ENCODE measurements at regions not wholly inside any gene's neighbourhood (a gene's known extent, or its start where the extent isn't known, plus 50 kb on each side); places are given as distances from the start of the nearest gene placed in this dataset.

GRCh38 chr17:54834086-54834485, 66.6 kb upstream of the TOM1L1 start:
- TF ChIP-seq, protein P1, sequence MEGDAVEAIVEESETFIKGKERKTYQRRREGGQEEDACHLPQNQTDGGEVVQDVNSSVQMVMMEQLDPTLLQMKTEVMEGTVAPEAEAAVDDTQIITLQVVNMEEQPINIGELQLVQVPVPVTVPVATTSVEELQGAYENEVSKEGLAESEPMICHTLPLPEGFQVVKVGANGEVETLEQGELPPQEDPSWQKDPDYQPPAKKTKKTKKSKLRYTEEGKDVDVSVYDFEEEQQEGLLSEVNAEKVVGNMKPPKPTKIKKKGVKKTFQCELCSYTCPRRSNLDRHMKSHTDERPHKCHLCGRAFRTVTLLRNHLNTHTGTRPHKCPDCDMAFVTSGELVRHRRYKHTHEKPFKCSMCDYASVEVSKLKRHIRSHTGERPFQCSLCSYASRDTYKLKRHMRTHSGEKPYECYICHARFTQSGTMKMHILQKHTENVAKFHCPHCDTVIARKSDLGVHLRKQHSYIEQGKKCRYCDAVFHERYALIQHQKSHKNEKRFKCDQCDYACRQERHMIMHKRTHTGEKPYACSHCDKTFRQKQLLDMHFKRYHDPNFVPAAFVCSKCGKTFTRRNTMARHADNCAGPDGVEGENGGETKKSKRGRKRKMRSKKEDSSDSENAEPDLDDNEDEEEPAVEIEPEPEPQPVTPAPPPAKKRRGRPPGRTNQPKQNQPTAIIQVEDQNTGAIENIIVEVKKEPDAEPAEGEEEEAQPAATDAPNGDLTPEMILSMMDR (IDR thresholded peaks at IDR 0.05) = no peak
- TF ChIP-seq POLR2A (IDR thresholded peaks at IDR 0.05) (no peak), POLR2AphosphoS5 (IDR thresholded peaks at IDR 0.05) (no peak)
- intact Hi-C loops (cut with DNase I; ENCODE audit: low total_unique reads) = no loop called here
- no peak overlapping the region for H3K4me3 ChIP-seq
- H3K4me1 ChIP-seq = no peaks in the 10 kb centered on the region
- H3K9me3 ChIP-seq = peaks cover 5 to 10% of the 10 kb centered on the region in 2 donors
- no peaks in the 10 kb centered on the region for H3K36me3 ChIP-seq
- no peaks in the 10 kb centered on the region for H3K27me3 ChIP-seq
- H3K27ac ChIP-seq = no peak overlapping the region
- no peak for DNase-seq (ENCODE audit: low spot score in 2 of 2)

DNA sequence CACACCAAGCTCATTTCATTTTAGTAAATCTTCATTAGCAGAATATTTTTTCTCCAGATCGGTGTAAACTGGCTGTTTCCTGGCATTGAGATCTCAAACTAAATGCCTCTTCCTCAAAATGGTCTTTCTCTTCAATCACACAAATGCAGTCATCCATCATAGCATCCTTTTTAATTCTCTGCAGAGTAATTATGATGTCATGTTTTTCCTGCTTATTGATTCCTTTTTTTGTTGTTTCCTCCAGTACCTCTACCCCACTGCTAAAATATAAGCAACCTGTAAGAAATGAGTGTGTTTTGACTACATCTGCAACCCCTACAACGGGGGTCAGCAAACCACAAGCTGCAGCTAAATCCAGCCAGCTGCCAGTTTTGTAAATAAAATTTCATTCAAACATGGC, 65.6 kb upstream of the TOM1L1 start:
- no peak for DNase-seq (ENCODE audit: low spot score in 2 of 2)
- intact Hi-C loops (cut with DNase I; ENCODE audit: low total_unique reads) = no loop called here

DNA sequence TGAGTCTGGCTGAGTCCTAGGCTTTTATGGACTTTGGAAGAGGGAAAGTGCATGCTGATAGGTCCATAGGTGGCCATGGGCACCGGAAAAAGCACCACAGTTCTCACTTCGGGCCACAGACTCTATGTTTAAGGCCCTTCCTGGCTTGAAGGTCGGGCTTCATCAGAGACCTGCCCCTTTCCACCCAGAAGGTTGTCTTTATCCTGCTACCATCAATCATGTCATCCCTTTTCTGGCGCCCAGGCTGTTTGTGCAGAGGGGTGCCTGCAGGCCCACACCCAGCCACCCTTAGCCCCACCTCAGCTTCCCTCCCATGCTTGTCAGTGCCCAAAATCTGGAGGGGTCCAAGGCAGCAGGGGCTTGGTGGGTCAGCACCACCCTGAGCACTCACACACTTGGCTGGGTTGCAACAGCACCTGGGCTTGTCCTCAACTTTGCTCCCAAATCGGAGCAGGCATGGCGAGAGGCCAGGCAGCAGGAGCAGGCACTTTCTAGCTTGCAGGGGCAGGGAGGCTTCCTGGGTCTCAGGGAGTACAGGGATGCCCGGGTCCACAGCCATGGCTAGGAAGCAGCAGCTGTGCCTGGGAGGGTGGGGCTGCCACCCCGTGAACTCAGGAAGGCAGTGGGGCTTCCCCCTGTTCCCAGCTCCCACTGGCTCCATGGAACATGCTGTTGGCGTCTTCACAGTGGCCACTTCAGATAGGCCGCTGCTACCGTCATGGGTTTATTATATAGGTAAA, 63.8 kb upstream of the TOM1L1 start:
- no peak for DNase-seq (ENCODE audit: low spot score in 2 of 2)
- Histone ChIP-seq H3K4me1 (no peaks in the 10 kb centered on the region), H3K36me3 (no peaks in the 10 kb centered on the region), H3K27ac (no peak overlapping the region), H3K27me3 (no peaks in the 10 kb centered on the region), H3K4me3 (no peak overlapping the region), H3K9me3 (peaks cover 5 to 10% of the 10 kb centered on the region in 2 donors)
- TF ChIP-seq POLR2AphosphoS5 (IDR thresholded peaks at IDR 0.05) (no peak), POLR2A (IDR thresholded peaks at IDR 0.05) (no peak)
- TF ChIP-seq, protein P1 (IDR thresholded peaks at IDR 0.05) = no peak
- intact Hi-C loops (cut with DNase I; ENCODE audit: low total_unique reads) = no loop called here

More for the DNA sequence above, 65.6 kb upstream of the TOM1L1 start:
- peaks cover 5 to 10% of the 10 kb centered on the region in 2 donors for H3K9me3 ChIP-seq
- TF ChIP-seq, protein P1 (IDR thresholded peaks at IDR 0.05) = no peak
- no peak for TF ChIP-seq POLR2AphosphoS5 (IDR thresholded peaks at IDR 0.05)
- TF ChIP-seq POLR2A (IDR thresholded peaks at IDR 0.05) = no peak
- no peak overlapping the region for H3K4me3 ChIP-seq
- H3K4me1 ChIP-seq = no peaks in the 10 kb centered on the region
- no peaks in the 10 kb centered on the region for H3K36me3 ChIP-seq
- no peaks in the 10 kb centered on the region for H3K27me3 ChIP-seq
- H3K27ac ChIP-seq = no peak overlapping the region

DNA sequence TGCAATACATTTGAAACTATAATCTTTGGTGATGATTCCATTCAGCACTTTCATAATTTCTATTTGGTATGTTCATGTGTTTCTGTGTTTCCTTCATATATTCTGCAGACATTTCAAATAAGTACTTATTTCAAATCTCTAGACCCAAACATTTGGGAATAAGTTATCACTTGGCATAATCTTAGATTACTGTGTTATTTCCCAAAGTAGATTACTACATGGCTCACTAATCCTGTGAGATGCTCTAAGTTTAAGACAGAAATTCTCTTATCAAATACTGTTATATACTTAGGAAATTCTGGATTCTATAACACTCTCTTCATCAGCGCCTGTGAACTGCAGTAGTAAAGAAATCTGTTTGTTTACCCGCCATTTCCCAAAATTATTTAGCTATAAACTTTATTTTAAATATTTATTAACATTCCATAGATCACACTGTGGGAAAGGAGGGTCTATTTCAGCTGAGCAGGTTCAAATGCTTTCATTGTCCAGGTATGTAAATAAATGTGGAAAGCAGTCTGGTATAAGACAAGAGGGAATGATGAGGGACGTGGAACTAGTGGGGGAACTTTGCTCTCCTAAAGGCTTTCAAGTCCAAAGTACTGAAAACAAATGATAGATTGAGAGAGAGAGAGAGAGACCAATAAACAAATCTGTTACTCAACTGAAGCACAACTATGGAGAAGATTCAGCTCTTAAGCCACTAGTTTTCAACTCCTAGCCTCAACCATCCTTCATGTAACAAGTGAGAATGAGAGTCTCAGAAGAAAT, 61.8 kb upstream of the TOM1L1 start:
- Histone ChIP-seq H3K36me3 (no peaks in the 10 kb centered on the region), H3K4me1 (no peaks in the 10 kb centered on the region), H3K27me3 (no peaks in the 10 kb centered on the region), H3K9me3 (peaks cover 5 to 10% of the 10 kb centered on the region in 2 donors), H3K4me3 (no peak overlapping the region), H3K27ac (no peak overlapping the region)
- DNase-seq (ENCODE audit: low spot score in 2 of 2) = no peak
- intact Hi-C loops (cut with DNase I; ENCODE audit: low total_unique reads) = no loop called here
- TF ChIP-seq POLR2A (IDR thresholded peaks at IDR 0.05) (no peak), POLR2AphosphoS5 (IDR thresholded peaks at IDR 0.05) (no peak)
- TF ChIP-seq, protein P1 (IDR thresholded peaks at IDR 0.05) = no peak

DNA sequence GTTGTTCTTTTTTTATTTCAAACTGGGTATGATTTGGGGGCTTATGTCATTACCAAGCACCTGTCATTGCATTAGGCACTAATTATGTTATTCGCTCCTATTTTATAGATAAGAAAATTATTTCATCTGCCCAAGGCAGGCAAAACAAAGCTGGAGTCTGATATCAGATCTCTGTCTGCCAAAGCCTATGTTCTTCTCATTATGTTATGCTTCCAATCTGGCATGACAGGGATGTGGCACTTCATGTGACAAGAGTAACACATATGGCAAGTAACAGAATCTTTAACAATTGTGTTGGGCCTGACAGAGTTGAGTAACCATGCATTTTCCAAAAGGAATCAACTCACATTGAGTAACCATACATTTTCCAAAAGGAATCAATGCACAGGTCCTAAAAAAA, 61.2 kb upstream of the TOM1L1 start:
- TF ChIP-seq POLR2A (IDR thresholded peaks at IDR 0.05) (no peak), POLR2AphosphoS5 (IDR thresholded peaks at IDR 0.05) (no peak)
- TF ChIP-seq, protein P1 (IDR thresholded peaks at IDR 0.05) = no peak

More for the DNA sequence above, 61.2 kb upstream of the TOM1L1 start:
- no peaks in the 10 kb centered on the region for H3K4me1 ChIP-seq
- peaks cover 5 to 10% of the 10 kb centered on the region in 2 donors for H3K9me3 ChIP-seq
- H3K27me3 ChIP-seq = no peaks in the 10 kb centered on the region
- H3K36me3 ChIP-seq = no peaks in the 10 kb centered on the region
- no peak for DNase-seq (ENCODE audit: low spot score in 2 of 2)
- H3K27ac ChIP-seq = no peak overlapping the region
- H3K4me3 ChIP-seq = no peak overlapping the region
- intact Hi-C loops (cut with DNase I; ENCODE audit: low total_unique reads) = no loop called here
